Rectal smooth muscle tissue (tissue), 1 donor: ENCODE measurements at regions not wholly inside any gene's neighbourhood (a gene's known extent, or its start where the extent isn't known, plus 50 kb on each side); places are given as distances from the start of the nearest gene placed in this dataset.
"Not testable (repeated sequence)": the region's sequence is repeated elsewhere in the genome, so short reads cannot be mapped to it uniquely, and the experiment has no call there.

Experiments used
- H3K27ac ChIP-seq: one replicate; pipeline ENCODE4 v1.7.0; 2013; ENCODE audit warnings: low read depth, low read length, inconsistent platforms
- H3K27me3 ChIP-seq: one replicate; pipeline ENCODE4 v1.7.0; 2013; ENCODE audit warnings: low read length; ENCODE audit not compliant: control insufficient read depth, insufficient read depth
- H3K36me3 ChIP-seq: one replicate; pipeline ENCODE4 v1.7.0; 2013; ENCODE audit warnings: low read length; ENCODE audit not compliant: control insufficient read depth, insufficient read depth
- H3K4me1 ChIP-seq: one replicate; pipeline ENCODE4 v1.7.0; 2013; ENCODE audit warnings: low read length; ENCODE audit not compliant: control insufficient read depth, insufficient read depth
- H3K4me3 ChIP-seq: one replicate; pipeline ENCODE4 v1.7.0; 2013; ENCODE audit warnings: low read length
- H3K9ac ChIP-seq: one replicate; pipeline ENCODE4 v1.7.0; 2013; ENCODE audit warnings: low read length

- Histone ChIP-seq H3K36me3 (no peaks in the 10 kb centered on the region), H3K27ac (no peak overlapping the region), H3K4me3 (no peak overlapping the region), H3K4me1 (no peaks in the 10 kb centered on the region), H3K9ac (no peak overlapping the region), H3K27me3 (no peaks in the 10 kb centered on the region)
These were observed 531.0 kb upstream of the COBL start for GRCh38 chr7:51847461-51848134.

DNA sequence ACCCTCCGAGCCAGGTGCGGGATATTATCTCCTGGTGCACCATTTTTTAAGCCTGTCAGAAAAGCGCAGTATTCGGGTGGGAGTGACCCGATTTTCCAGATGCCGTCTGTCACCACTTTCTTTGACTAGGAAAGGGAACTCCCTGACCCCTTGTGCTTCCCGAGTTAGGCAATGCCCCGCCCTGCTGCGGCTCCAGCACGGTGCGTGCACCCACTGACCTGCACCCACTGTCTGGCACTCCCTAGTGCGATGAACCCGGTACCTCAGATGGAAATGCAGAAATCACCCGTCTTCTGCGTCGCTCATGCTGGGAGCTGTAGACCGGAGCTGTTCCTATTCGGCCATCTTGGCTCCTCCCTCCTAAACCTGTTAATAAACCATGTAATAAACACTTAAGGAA lies 522.5 kb upstream of the COBL start:
- not testable (repeated sequence) for H3K27ac ChIP-seq, H3K27me3 ChIP-seq

DNA sequence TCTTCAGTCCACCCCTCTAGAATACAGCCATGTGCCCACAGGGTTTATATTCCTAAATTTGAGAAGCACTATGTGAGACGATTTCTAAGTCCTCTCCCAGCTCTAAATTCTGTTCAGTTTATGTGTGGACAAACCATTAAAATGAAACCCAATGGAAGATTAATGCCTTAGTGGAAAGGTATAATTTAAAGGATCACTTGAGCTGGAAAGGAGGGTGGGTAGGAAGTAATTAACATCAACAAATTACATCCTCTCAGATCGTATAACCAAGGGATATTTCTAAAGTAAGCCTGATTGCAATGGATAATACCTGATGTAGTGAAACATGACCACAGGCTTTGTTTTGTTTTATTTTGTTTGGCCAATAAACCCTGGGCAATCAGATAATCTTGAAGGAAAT lies 511.0 kb upstream of the COBL start:
- no peak overlapping the region for H3K4me3 ChIP-seq
- H3K27ac ChIP-seq = no peak overlapping the region
- no peaks in the 10 kb centered on the region for H3K36me3 ChIP-seq
- no peaks in the 10 kb centered on the region for H3K27me3 ChIP-seq
- H3K9ac ChIP-seq = no peak overlapping the region
- no peaks in the 10 kb centered on the region for H3K4me1 ChIP-seq

More for the DNA sequence above, 522.5 kb upstream of the COBL start:
- not testable (repeated sequence) for H3K4me3 ChIP-seq, H3K9ac ChIP-seq, H3K4me1 ChIP-seq, H3K36me3 ChIP-seq

- Histone ChIP-seq H3K4me3 (no peak overlapping the region), H3K4me1 (no peaks in the 10 kb centered on the region), H3K27ac (no peak overlapping the region), H3K9ac (no peak overlapping the region), H3K36me3 (no peaks in the 10 kb centered on the region), H3K27me3 (no peaks in the 10 kb centered on the region)
These were observed 507.4 kb upstream of the COBL start for GRCh38 chr7:51824050-51824449.

- Histone ChIP-seq H3K36me3 (no peaks in the 10 kb centered on the region), H3K4me1 (no peaks in the 10 kb centered on the region), H3K27ac (no peak overlapping the region), H3K27me3 (no peaks in the 10 kb centered on the region), H3K4me3 (no peak overlapping the region), H3K9ac (no peak overlapping the region)
These were observed 506.8 kb upstream of the COBL start for GRCh38 chr7:51823437-51823836.

GRCh38 chr7:51817694-51818225 lies 501.2 kb upstream of the COBL start:
- Histone ChIP-seq H3K4me3 (no peak overlapping the region), H3K4me1 (no peaks in the 10 kb centered on the region)

GRCh38 chr7:51805783-51806431 lies 489.3 kb upstream of the COBL start:
- H3K27me3 ChIP-seq, H3K4me3 ChIP-seq, H3K9ac ChIP-seq, H3K27ac ChIP-seq, H3K36me3 ChIP-seq, H3K4me1 ChIP-seq: not testable (repeated sequence)

More at GRCh38 chr7:51817694-51818225, 501.2 kb upstream of the COBL start:
- H3K36me3 ChIP-seq = no peaks in the 10 kb centered on the region
- no peak overlapping the region for H3K27ac ChIP-seq
- H3K27me3 ChIP-seq = no peaks in the 10 kb centered on the region
- H3K9ac ChIP-seq = no peak overlapping the region

GRCh38 chr7:51802718-51803117 lies 486.1 kb upstream of the COBL start:
- no peak overlapping the region for H3K27ac ChIP-seq
- no peak overlapping the region for H3K9ac ChIP-seq
- H3K4me3 ChIP-seq = no peak overlapping the region
- no peaks in the 10 kb centered on the region for H3K27me3 ChIP-seq
- H3K4me1 ChIP-seq = no peaks in the 10 kb centered on the region
- no peaks in the 10 kb centered on the region for H3K36me3 ChIP-seq

- no peak overlapping the region for H3K4me3 ChIP-seq
- no peak overlapping the region for H3K9ac ChIP-seq
These were observed 480.8 kb upstream of the COBL start for GRCh38 chr7:51797371-51797770.

DNA sequence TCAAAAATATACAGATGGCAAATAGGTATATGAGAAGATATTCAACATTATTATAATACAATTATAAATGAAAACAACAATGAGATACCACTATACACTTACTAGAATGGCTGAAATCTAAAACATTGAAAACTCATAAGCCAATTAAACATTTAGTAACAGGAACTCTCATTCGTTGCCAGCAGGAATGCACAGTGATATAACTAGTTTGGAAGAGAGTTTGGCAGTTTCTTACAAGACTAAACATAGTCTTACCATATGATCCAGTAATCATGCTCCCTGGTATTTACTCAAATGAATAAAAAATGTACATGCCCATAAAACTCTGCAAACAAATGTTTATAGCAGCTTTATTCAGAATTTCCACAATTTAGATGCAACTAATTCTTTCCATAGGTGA lies 476.2 kb upstream of the COBL start:
- H3K9ac ChIP-seq = no peak overlapping the region
- no peaks in the 10 kb centered on the region for H3K4me1 ChIP-seq
- H3K4me3 ChIP-seq = no peak overlapping the region
- no peaks in the 10 kb centered on the region for H3K27me3 ChIP-seq
- H3K27ac ChIP-seq = no peak overlapping the region
- no peaks in the 10 kb centered on the region for H3K36me3 ChIP-seq

More at GRCh38 chr7:51797371-51797770, 480.8 kb upstream of the COBL start:
- no peaks in the 10 kb centered on the region for H3K27me3 ChIP-seq
- H3K27ac ChIP-seq = no peak overlapping the region
- H3K36me3 ChIP-seq = no peaks in the 10 kb centered on the region
- no peaks in the 10 kb centered on the region for H3K4me1 ChIP-seq

- no peaks in the 10 kb centered on the region for H3K27me3 ChIP-seq
- no peak overlapping the region for H3K27ac ChIP-seq
- H3K36me3 ChIP-seq = no peaks in the 10 kb centered on the region
- no peaks in the 10 kb centered on the region for H3K4me1 ChIP-seq
- no peak overlapping the region for H3K4me3 ChIP-seq
- H3K9ac ChIP-seq = no peak overlapping the region
These were observed 472.9 kb upstream of the COBL start for GRCh38 chr7:51789489-51789888.

- H3K4me3 ChIP-seq = no peak overlapping the region
- H3K27ac ChIP-seq = no peak overlapping the region
- H3K36me3 ChIP-seq = no peaks in the 10 kb centered on the region
- H3K4me1 ChIP-seq = no peaks in the 10 kb centered on the region
- no peak overlapping the region for H3K9ac ChIP-seq
- no peaks in the 10 kb centered on the region for H3K27me3 ChIP-seq
These were observed 469.7 kb upstream of the COBL start for GRCh38 chr7:51786284-51786683.

DNA sequence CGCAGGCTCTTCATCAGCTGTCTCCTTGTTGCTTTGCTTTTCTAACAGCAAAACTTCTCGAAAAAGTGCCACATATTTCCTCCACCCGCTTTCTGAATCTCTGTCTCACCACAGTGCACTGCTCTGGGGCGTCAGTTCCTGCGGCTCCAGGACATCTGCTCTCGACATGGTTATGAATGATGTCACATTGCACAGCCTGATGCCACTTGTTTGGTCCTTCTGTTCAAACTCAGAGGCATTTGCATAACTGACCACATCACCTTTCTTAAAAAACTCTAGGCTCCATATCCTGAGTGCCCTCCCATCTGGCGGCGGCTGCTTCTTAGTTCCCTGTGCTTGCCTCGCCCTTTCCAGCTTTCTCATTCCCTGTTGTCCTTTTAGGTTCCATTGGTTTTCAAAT lies 469.3 kb upstream of the COBL start:
- H3K36me3 ChIP-seq = no peaks in the 10 kb centered on the region
- H3K27me3 ChIP-seq = no peaks in the 10 kb centered on the region
- no peak overlapping the region for H3K9ac ChIP-seq
- H3K27ac ChIP-seq = no peak overlapping the region
- no peaks in the 10 kb centered on the region for H3K4me1 ChIP-seq
- no peak overlapping the region for H3K4me3 ChIP-seq
